ENCODE measurements at regions not wholly inside any gene's neighbourhood (a gene's known extent, or its start where the extent isn't known, plus 50 kb on each side); places are given as distances from the start of the nearest gene placed in this dataset.
A peak's percentile ranks its signal among the peaks of the same experiment; 100 is the strongest.

DNA sequence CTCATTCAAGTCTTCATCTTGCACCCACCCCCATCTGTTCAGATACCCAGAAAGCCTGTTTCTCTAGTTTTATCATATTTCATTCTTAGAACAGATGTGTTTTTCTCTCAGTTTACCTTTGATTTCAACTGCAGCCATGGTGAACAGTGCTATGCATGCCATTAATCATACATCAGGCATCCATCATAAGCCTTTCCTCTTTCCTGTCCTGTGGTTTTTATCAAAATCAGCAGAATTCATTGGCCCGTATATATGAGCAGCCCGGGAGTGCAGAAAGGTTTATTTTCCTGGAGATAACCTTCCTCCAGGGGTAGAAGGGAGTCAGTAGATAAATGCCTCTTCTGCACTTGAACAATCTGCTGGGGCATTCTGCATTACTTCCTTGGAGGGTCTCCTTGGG is 65.7 kb downstream of the IL21 start:
- no peak for DNase-seq (ENCODE audit: low spot score)

DNA sequence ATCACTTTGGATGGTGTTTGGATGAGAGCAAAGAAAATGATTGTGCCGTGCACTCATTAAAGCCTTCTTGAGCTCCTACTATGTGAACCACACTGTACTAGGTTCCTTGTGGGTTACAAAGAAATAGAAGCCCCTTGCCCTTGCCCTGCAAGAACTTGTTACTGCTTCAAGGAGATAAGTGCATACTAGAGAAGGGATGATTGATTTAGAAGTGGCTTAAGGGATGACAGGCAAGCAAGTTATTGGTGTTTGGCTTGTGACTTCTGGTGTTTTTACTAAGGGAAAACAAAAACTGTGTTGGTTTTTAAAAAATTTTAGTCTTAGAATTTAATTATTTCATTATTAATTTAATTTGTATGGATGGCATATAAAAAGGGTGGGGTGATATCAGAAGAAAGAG is 67.4 kb downstream of the IL21 start:
- no peak for DNase-seq (ENCODE audit: low spot score)

DNA sequence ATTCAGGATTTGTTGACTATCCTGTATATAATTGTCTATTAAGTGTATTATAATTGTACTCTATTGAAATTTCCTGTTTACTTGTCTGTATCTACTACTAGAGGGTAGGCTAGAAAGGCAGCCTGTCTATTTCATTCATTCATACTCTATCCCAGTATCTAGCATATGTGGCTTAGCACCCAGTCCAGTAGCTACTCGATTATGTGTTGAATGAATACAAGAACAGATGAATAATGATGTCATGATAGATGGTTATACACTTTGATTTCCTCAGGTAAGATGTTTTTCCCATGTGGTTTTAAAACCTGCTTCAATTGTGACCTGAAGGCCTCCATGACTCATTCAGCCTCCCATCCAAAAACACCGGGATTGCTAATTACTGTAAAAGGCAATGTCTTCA is 68.0 kb downstream of the IL21 start:
- no peak for DNase-seq (ENCODE audit: low spot score)

DNA sequence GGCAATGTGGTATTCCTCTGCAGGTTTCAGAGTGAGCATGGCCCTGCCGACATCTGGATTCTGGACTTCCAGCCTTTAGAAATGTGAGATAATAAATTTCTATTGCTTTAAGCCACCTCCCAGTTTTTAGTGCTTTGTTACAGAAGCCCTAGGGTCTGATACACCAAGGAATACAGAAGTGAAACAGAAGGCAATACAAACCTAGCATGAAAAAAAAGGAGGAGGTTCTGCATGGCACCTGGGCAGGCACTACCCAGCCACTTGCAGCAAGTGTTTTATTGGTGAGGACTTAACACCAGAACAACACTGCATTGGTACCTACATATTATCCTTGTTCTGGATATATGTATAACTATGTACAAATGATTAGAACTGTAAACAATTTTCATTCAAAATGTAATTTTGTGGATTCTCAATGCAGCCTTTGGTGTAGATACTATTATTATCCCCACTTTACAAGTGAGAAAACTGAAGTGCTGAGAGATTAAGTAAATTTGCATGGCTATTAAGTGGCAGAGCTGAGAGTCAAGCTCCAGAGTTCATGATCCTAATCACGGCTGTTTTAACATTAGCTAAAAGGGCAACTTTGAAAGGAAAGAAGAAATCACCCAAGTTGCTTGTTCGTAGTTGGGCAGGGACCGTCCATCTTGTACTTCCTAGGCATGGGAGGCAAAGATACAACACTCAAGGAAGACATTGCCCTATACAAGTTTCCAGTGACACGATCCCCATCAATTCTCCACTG is 71.8 kb downstream of the IL21 start:
- no peak for DNase-seq (ENCODE audit: low spot score)

DNA sequence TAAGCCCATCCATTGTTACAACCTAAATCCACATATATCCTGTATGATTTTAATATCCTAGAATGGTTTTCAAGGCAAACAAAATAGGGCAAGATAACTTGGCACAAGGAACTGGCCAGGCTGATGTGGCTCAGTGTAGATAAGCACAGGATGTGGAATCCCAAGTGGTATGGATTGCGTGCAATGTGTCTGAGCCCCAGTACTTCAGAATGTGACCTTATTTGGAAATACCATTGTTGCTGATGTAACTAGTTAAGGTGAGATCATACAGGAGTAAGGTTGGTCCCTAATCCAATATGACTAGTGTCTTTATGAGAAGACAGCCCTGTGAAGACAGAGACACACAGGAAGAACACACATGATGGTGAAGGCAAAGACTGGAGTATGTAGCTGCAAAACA is 72.4 kb downstream of the IL21 start:
- DNase-seq (ENCODE audit: low spot score), result no peak

DNA sequence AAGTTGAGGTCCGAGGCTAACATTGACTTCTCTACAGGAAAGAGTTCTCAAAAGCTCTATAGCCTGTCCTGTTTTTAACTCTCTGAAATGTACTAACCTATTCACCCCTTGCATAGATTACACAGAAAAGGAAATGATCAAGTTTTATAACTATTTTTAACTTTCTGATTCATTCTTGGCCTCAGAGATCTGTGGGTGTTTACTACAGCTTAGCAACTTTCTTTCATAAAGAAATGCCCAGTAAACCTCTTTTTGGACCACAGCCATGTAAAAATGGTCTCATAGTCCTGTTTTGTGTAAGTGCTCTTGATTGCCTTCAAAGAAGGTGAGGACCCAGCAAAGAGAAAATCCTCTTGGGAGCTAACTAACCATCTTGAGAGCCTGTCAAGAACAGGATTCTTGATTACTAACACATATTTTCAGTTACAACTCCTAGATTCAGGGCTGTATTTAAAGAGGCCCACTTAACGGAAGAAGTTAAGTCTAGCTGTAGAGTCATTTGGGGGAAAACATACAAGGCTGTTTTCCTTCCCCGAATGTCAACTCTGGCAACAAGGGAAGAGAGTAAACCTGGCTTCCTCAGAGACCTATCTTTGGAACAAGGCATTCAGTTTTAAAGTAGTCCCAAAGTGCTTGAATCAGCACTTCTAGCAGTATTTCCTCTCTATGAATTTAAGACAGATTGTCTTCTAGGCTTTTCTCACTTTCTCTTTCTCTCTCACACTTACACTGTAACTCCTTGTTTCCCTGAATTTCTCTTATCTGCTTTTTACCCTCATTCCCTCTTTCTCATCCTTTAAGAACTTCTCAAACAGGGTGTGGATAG is 78.2 kb downstream of the IL21 start:
- DNase-seq (ENCODE audit: low spot score), result no peak

DNA sequence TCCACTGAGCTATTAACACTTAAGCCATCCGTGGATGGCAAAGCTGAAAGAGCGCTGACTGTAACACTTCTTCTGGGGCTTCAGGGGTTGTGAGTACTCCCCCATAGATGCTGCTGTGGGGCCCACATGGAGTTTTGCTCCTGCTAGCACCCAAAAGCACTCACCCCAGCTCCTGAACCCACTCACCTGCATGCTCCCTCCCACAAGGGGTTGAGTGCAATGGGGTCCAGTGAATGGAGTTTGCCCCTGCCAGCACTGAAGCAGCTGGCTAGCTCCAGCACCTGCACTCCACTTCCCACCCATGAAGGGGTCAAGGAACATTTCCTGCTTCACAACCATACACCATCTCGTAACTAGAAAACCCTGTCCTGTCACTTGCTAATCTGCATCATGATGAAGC is 78.9 kb downstream of the IL21 start:
- DNase-seq (ENCODE audit: low spot score), result no peak

DNA sequence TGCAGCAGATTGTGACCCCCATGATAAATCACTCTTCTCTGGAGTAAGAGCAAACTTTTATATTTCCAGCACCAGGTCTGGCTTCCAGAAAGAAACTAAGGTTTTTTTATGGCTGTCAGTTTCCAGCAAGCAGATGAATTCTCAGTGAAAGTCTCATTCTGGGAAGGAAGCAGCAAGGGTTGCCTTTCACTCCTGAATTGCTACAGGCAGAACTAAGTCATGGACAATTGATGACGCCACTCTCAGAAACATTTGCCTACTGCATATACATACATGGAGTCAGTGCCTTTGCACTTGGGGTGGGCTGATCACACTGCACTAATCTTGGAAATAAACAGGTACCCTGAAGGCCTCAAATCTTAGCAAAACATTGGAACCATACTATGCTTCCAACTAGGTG is 80.0 kb downstream of the IL21 start:
- DNase-seq (ENCODE audit: low spot score), result no peak

DNA sequence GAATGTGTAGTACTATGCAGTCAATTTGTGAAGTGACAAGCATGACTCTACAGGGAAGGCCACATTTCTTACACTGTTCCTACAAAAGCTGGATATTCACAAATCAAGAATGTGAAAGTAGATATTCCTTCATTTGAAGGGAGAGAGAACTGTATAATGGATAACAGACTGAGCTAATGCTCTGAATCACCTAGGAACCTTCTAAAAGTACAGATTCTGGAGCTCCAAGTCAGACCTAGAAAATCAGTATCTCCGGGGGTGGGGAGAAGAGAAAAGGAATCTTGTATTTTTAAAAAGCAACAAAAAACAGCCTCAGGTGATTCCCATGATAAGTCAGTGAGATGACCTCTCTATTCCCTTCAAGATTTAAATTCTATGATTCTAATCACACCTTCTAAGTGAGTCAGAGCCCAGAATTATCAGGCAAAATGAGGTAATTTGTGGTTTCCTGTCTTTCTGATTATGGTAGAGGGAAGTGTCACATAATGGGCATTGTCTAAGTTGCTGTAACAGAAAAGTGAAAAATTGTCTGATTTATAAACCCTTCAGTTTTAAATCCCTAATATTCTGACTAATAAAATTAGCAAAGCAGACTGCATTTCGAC is 80.9 kb downstream of the IL21 start:
- no peak for DNase-seq (ENCODE audit: low spot score)

DNA sequence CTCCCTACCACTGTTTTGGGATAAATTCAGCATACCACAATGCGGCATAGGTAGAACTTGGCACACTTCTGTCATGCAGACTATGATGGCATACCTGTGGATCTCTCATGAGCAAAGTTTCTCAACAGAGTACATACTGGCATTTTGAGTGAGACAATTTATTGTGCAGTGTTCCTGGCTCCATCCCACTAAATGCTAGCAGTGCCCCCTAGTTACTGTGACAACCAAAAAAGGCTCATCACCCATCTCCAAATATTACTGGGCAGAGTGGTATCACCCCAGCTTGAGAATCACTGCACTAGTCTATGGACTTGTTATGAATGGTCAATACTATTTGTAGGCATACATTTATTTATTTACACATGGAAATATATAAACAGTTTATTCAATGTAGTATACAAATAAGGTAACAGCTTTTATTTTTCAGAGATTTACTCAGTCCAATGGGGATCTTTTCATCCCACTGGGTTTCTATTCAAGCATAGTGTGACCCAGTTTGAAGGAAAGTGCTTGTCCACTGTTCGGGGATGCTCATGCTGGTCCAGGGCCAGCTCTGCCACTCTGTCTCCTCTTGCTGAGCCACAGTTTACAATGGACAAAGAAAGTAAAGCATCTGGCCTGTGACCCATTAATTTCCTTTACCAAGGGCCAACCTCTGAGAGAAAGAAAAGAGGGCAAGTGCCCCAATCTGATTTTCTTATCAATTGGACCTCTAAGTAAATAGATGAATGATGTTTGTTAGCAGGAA is 81.0 kb upstream of the IL2 start:
- DNase-seq (ENCODE audit: low spot score), result peak; percentile 7

DNA sequence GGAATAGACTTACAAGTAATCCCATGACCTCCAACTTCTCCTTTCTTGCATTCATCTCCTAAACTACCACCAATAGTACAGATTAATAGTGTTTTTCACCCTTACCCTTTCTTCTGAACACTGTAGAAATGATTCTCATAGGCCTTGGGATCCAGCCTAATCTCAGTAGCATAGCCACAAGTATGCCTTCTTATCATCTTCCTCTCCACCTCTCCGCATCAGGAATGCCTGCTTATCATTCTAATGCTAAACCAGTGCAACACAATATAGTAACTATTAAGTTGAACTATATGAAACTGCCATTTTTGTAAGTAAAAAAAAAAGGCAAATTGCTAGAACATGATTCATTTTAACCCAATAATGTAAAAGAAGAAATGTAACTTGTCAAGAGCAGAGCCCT is 79.5 kb upstream of the IL2 start:
- no peak for DNase-seq (ENCODE audit: low spot score)

DNA sequence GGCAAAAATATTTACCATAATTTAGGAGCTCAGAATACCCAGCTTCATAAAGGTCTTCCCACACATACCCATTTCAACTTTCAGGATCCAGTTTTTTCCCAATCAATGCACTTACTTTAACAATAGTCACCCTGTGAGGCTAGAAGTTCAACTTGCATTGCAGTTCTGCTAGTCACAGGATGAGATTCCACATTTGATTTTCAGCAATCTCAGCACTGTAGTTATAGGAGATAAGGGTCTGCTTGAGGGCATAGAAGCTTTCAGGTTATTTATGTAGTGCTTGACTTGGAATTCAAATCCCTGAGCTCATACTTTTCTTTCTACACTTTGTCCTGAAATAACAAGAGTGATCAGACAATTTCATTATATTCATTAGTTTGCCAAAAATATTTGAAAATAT is 78.3 kb upstream of the IL2 start:
- DNase-seq (ENCODE audit: low spot score), result no peak

DNA sequence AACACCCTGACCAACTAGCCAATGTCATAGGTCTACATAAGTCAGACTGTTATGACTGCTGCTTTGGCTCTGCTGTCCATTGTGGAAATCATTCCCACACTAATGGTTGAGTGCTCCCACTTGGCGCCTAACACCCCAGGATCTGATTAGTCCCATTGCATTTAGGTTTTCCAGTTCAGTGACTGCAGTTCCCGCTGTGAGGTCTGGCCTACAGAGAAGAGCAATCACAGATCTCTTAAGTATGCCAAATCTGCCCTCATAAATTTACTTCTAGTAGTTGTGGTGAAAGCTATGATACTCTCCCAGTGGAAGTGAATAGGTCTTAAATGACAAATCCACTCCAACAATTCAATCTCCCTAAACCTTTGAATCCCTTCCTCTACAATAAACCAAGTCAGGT is 77.3 kb upstream of the IL2 start:
- no peak for DNase-seq (ENCODE audit: low spot score)

DNA sequence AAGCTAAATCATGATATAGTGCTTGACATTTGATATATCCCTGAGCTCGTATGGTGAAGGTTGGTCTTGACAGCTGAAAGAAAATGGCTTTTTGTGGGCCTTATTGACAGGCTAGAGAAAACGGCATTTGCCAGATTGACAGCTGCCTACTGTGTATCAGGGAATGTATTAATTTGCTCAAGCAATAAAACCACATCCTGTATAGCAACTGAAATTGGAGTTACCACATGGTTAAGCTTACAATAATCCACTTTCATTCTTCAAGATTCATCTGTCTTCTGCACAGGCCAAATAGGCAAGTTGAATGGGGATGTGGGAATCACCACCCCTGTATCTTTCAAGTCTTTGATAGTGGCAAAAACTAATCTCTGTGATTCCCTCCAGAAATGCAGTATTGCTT is 76.2 kb upstream of the IL2 start:
- no peak for DNase-seq (ENCODE audit: low spot score)

DNA sequence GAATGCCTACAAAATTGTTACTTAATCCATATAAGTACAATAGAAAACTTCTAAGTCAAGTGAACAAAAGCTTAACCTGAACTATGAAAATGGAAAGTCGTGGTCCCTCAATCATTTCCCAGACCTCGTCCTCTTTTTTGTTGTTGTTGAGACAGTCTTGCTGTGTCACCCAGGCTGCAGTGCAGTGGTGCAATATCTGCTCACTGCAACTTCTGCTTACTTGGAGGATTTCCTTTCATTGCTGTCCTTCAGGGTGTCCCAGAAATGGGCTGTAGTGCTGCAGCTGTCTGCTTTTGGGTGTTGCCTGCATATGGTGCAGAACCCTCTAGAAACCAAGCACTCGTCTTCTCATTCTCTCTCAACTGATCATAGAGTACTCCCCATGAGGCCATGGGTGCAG is 75.0 kb upstream of the IL2 start:
- no peak for DNase-seq (ENCODE audit: low spot score)

DNA sequence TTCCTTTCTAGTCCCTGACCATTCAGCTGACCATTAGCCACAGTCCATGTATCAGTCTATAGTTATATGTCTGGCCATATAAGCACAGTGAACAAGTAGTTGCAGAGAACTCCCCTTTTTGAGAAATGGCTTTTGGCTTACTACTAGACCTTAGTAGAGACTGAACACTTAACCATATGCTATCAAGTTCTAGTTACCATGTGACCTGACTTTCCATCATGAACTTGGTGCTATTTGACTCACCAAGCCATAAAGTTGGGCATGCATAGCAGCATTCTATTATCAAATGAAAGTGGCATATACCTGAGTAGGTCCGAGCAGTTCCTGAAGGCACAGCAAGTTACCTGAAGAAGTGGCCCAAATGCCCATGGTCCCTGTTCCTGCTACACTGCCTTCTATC is 74.5 kb upstream of the IL2 start:
- no peak for DNase-seq (ENCODE audit: low spot score)

DNA sequence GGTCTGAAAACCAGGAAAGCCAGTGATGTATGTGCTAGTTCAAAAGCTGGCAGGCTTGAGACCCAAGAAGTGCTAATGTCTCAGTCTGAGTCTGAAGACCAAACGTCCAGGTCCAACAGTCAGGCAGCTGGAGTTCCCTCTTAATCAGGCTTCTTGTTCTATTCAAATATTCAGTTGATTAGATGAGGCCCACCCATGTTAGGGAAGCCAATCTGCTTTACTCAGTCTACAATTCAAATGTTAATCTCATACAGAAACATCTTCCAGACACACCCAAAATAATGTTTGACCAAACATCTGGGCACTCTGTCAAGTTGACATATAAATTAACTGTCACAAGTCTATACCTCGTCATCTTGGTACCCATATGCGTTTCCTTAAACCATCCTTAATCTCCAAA is 72.4 kb upstream of the IL2 start:
- DNase-seq (ENCODE audit: low spot score), result no peak

DNA sequence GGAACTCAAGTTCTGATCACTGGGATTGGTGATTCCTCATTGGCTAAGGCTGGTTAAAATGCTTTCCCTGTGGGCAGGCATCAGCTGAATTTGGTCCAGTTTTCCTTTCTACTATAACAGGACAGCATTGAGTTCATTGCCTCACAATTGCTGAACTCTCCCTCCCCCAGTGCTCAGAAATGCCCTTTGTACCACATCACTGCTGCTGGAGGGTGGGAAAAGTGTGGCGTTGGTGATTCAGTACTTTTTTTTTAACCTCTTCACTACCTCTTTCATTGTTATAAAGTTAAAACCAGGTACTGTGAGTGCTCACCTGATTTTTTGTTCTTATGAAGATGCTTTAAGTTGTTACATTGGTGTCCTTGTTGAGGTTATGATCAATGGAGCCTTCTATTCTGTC is 69.3 kb upstream of the IL2 start:
- peak; percentile 20 for DNase-seq (ENCODE audit: low spot score)

DNA sequence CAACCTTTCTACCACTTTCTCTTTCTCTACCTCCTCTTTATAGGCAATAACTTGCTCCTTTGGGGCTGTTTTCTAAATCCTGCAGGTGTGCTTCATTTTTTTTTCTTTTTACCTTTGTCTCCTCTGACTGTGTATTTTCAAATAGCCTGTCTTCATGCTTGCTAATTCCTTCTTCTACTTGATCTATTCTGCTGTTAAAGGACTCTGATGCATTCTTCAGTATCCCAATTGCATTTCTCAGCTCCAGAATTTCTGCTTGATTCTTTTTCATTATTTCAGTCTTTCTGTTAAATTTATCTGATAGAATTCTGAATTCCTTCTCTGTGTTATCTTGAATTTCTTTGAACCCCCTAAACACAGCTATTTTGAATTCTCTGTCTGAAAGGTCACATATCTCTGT is 67.7 kb upstream of the IL2 start:
- no peak for DNase-seq (ENCODE audit: low spot score)

DNA sequence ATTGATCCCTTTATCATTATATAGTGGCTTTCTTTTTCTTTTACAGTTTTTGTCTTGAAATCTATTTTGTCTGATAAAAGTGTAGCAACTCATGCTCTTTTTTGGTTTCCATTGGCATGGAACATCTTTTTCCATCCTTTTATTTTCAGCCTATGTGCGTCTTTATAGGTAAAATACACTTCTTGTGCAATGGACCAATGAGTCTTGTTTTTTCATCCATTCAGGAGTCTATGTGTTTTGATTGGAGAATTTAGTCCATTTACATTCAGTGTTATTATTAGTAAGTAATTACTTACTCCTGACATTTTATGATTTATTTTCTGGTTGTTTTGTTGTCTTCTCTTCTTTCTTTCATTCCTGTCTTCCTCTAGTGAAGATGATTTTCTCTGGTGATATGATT is 66.4 kb upstream of the IL2 start:
- no peak for DNase-seq (ENCODE audit: low spot score)

DNA sequence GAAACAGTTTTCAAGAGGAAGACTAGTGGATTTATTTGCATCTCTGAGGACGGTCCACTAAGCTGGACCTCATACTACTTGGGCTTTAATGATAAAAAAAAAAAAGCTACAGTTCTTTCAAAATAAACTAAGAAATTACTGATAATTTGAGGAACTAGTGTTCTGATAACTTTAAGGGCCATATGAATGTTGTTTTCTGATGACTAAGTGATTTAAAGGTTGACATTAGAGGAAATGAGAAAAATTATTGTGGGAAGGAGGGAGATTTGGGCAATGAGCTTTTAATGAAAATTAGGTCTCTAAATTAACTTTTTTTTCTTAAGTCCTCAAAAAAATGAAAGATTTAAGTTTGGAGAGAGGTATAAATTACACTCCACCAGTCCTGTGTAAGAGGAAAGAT is 60.8 kb upstream of the IL2 start:
- no peak for DNase-seq (ENCODE audit: low spot score)

DNA sequence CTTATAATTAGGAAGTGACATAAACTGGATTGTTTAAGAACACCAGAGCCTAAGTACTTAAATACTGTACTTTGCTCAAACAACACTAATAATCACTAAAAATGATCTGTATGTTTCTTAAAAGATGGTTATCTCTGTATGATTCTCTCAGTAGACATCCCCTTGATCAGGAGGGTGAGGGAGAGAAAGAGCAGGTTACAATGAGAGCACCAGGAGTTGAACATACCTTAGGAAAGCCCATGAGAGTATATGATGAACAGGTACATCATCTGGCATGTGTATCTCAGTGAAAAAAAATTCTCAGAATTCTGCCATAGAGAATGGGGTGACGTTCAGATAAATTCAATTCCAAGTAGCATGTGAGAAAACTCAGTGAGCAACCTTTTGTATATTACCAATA is 59.9 kb upstream of the IL2 start:
- DNase-seq (ENCODE audit: low spot score), result no peak

All from HT-29 (cell line).